CD14-positive monocyte (primary cell): ENCODE measurements at regions not wholly inside any gene's neighbourhood (a gene's known extent, or its start where the extent isn't known, plus 50 kb on each side); places are given as distances from the start of the nearest gene placed in this dataset.

ENCODE experiments used
- DNase-seq, 3 donors: peaks; one replicate each; pipeline ENCODE4 v3.0.0-alpha.2; 2011 to 2022
- H2AFZ ChIP-seq: 2 replicates; pipeline ENCODE4 v1.6.0; 2012; ENCODE audit warnings: mild to moderate bottlenecking, low read depth, low read length, inconsistent platforms; ENCODE audit not compliant: insufficient read depth, poor library complexity, severe bottlenecking
- H3K27ac ChIP-seq, 2 donors: 1 replicate in 1 of 2; 2 replicates in 1 of 2; pipeline ENCODE4 v1.5.1; 2012 to 2013; ENCODE audit warnings: low read length in 2 of 2, control low read depth in 1 of 2, inconsistent platforms in 1 of 2, low read depth in 1 of 2, mild to moderate bottlenecking in 1 of 2
- H3K27me3 ChIP-seq, 2 donors: one replicate each; pipeline versions ENCODE4 v1.6.0 to v1.6.1; 2011 to 2013; ENCODE audit warnings: low read length in 2 of 2; ENCODE audit not compliant: control insufficient read depth in 2 of 2, insufficient read depth in 2 of 2
- H3K36me3 ChIP-seq, 2 donors: replicated peaks in 1 of 2; 1 replicate in 1 of 2; 2 replicates in 1 of 2; pipeline versions ENCODE4 v1.5.1 to v1.6.1; 2012 to 2013; ENCODE audit warnings: low read length in 2 of 2, control low read depth in 1 of 2, inconsistent platforms in 1 of 2, mild to moderate bottlenecking in 1 of 2; ENCODE audit not compliant: insufficient read depth in 2 of 2, control insufficient read depth in 1 of 2
- H3K4me1 ChIP-seq, 2 donors: 1 replicate in 1 of 2; 2 replicates in 1 of 2; pipeline versions ENCODE4 v1.5.1 to v1.6.1; 2012 to 2013; ENCODE audit warnings: low read length in 2 of 2, control low read depth in 1 of 2, inconsistent platforms in 1 of 2, mild to moderate bottlenecking in 1 of 2, moderate library complexity in 1 of 2; ENCODE audit not compliant: insufficient read depth in 2 of 2, control insufficient read depth in 1 of 2
- H3K4me2 ChIP-seq: replicated peaks from 2 replicates; pipeline ENCODE3; 2012; ENCODE audit warnings: low read length, moderate library complexity, mild to moderate bottlenecking; ENCODE audit not compliant: poor library complexity, severe bottlenecking; ENCODE audit errors: extremely low read depth
- H3K4me3 ChIP-seq, 3 experiments: fragments of 200-600 bp in 1 of 3; sonication (generic) in 1 of 3; replicated peaks in 1 of 3; 1 replicate in 2 of 3; 2 replicates in 1 of 3; pipeline ENCODE4 v1.5.1; 2011 to 2013; ENCODE audit warnings: low read length in 3 of 3, mild to moderate bottlenecking in 3 of 3, control low read depth in 2 of 3, low read depth in 2 of 3, inconsistent platforms in 1 of 3, moderate library complexity in 1 of 3
- H3K79me2 ChIP-seq: 2 replicates; pipeline ENCODE4 v1.6.0; 2012; ENCODE audit warnings: mild to moderate bottlenecking, control low read depth, inconsistent platforms, low read length, moderate library complexity; ENCODE audit not compliant: insufficient read depth
- H3K9ac ChIP-seq: 2 replicates; pipeline ENCODE4 v1.6.0; 2017; ENCODE audit warnings: low read length, mild to moderate bottlenecking; ENCODE audit not compliant: insufficient read depth, poor library complexity, severe bottlenecking
- H3K9me3 ChIP-seq, 2 donors: replicated peaks in 1 of 2; 1 replicate in 1 of 2; 2 replicates in 1 of 2; pipeline versions ENCODE4 v1.5.1 to v1.6.1; 2012 to 2013; ENCODE audit warnings: low read length in 2 of 2, control low read depth in 1 of 2; ENCODE audit not compliant: control insufficient read depth in 1 of 2, insufficient read depth in 1 of 2
- H4K20me1 ChIP-seq: 2 replicates; pipeline ENCODE4 v1.6.0; 2012; ENCODE audit warnings: mild to moderate bottlenecking, low read length, control low read depth, moderate library complexity; ENCODE audit not compliant: insufficient read depth
- H3K27ac Mint-ChIP-seq, 7 donors: one replicate each; pipeline ENCODE4 v1.8.0; 2020; ENCODE audit warnings: mild to moderate bottlenecking in 7 of 7, mixed read lengths in 7 of 7, moderate library complexity in 6 of 7, inconsistent platforms in 2 of 7
- H3K27me3 Mint-ChIP-seq, 3 donors: one replicate each; pipeline ENCODE4 v1.8.0; 2021 to 2022; ENCODE audit warnings: low read depth in 3 of 3, mild to moderate bottlenecking in 3 of 3, mixed read lengths in 3 of 3, moderate library complexity in 3 of 3, inconsistent platforms in 1 of 3
- H3K36me3 Mint-ChIP-seq, 2 donors: one replicate each; pipeline ENCODE4 v1.8.0; 2020; ENCODE audit warnings: mixed read lengths in 2 of 2, inconsistent platforms in 1 of 2, mild to moderate bottlenecking in 1 of 2
- H3K4me1 Mint-ChIP-seq: one replicate; pipeline ENCODE4 v1.8.0; 2020; ENCODE audit warnings: mild to moderate bottlenecking, mixed read lengths
- H3K4me3 Mint-ChIP-seq, 2 donors: one replicate each; pipeline ENCODE4 v1.8.0; 2020; ENCODE audit warnings: mild to moderate bottlenecking in 2 of 2, mixed read lengths in 2 of 2, moderate library complexity in 1 of 2
- H3K9me3 Mint-ChIP-seq, 7 donors: one replicate each; pipeline ENCODE4 v1.8.0; 2020 to 2022; ENCODE audit warnings: mixed read lengths in 7 of 7, mild to moderate bottlenecking in 6 of 7, moderate library complexity in 6 of 7, inconsistent platforms in 2 of 7
- WGBS: methylation state at CpG from one replicate; pipeline ENCODE4 v1.1.5; 2013; ENCODE audit warnings: missing lambda C conversion rate; ENCODE audit not compliant: insufficient coverage; 5-methylcytosine and 5-hydroxymethylcytosine counted together
- intact Hi-C, 2 donors: fragments of 100-400 bp; cut with micrococcal nuclease; formaldehyde crosslinking; loops; one replicate each; pipeline versions ENCODE4 v1.15.0 to v1.15.1; 2023
- TF ChIP-seq, protein P1 (sequence below): fragments of 200-600 bp; IDR thresholded peaks from one replicate; pipeline ENCODE4 v1.8.0; 2022; ENCODE audit warnings: antibody characterized with exemption, mild to moderate bottlenecking

DNA sequence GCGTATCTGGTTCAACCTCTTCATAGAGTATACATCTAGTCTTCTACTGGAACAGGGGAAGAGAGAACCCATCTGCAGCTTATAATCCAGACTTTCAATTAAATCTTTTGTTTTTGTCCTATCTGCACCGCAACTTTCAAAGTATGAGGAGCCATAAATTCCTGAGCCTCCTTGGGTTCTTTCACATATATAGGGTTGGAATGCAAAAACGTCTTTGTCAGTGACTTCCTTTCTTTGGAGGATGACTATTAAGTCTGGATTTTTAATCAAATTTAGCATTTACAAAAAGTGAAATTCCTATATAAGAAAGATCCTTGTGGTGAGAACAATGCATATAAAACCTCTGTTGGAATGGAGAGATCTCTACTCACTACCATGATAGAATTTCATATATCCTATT is 370.8 kb downstream of the TMEM38B start:
- no peak overlapping the region for H3K4me3 ChIP-seq
- no peak for DNase-seq
- H2AFZ ChIP-seq = no peak overlapping the region
- Mint-ChIP-seq H3K4me3 (no peak overlapping the region), H3K4me1 (no peaks in the 10 kb centered on the region), H3K27me3 (no peaks in the 10 kb centered on the region), H3K9me3 (peaks cover 0 to 7% (median 6%) of the 10 kb centered on the region in 7 donors), H3K36me3 (no peaks in the 10 kb centered on the region), H3K27ac (no peak overlapping the region)
- no peaks in the 10 kb centered on the region for H3K27me3 ChIP-seq
- no peak overlapping the region for H3K9ac ChIP-seq
- TF ChIP-seq, protein P1, sequence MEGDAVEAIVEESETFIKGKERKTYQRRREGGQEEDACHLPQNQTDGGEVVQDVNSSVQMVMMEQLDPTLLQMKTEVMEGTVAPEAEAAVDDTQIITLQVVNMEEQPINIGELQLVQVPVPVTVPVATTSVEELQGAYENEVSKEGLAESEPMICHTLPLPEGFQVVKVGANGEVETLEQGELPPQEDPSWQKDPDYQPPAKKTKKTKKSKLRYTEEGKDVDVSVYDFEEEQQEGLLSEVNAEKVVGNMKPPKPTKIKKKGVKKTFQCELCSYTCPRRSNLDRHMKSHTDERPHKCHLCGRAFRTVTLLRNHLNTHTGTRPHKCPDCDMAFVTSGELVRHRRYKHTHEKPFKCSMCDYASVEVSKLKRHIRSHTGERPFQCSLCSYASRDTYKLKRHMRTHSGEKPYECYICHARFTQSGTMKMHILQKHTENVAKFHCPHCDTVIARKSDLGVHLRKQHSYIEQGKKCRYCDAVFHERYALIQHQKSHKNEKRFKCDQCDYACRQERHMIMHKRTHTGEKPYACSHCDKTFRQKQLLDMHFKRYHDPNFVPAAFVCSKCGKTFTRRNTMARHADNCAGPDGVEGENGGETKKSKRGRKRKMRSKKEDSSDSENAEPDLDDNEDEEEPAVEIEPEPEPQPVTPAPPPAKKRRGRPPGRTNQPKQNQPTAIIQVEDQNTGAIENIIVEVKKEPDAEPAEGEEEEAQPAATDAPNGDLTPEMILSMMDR = no peak
- no peaks in the 10 kb centered on the region for H3K36me3 ChIP-seq
- WGBS = 100% methylated on average over 1 of the region's 3 CpGs
- H3K4me2 ChIP-seq = no peak overlapping the region
- intact Hi-C loops = no loop called here
- no peaks in the 10 kb centered on the region for H4K20me1 ChIP-seq
- H3K4me1 ChIP-seq = no peaks in the 10 kb centered on the region
- no peak overlapping the region for H3K27ac ChIP-seq
- peaks cover under 1 to 2% of the 10 kb centered on the region in 2 donors for H3K9me3 ChIP-seq
- no peaks in the 10 kb centered on the region for H3K79me2 ChIP-seq

GRCh38 chr9:106065579-106066214 is 371.4 kb downstream of the TMEM38B start:
- Histone ChIP-seq H3K27ac (no peak overlapping the region), H3K36me3 (no peaks in the 10 kb centered on the region), H3K4me3 (no peak overlapping the region), H4K20me1 (no peaks in the 10 kb centered on the region), H3K4me2 (no peak overlapping the region), H3K9me3 (no peaks in the 10 kb centered on the region), H3K27me3 (no peaks in the 10 kb centered on the region), H3K4me1 (no peaks in the 10 kb centered on the region), H3K9ac (no peak overlapping the region), H3K79me2 (no peaks in the 10 kb centered on the region), H2AFZ (no peak overlapping the region)
- no peak overlapping the region for H3K4me3 Mint-ChIP-seq
- H3K9me3 Mint-ChIP-seq = peaks cover 0 to 6% (median 5%) of the 10 kb centered on the region in 7 donors
- H3K4me1 Mint-ChIP-seq = no peaks in the 10 kb centered on the region
- H3K36me3 Mint-ChIP-seq = no peaks in the 10 kb centered on the region
- H3K27me3 Mint-ChIP-seq = no peaks in the 10 kb centered on the region
- no CpG with 5 or more reads among the region's 2 CpGs for WGBS
- TF ChIP-seq, protein P1 = no peak
- H3K27ac Mint-ChIP-seq = no peak overlapping the region
- no peak for DNase-seq
- intact Hi-C loops = no loop called here
